ENCODE measurements at regions not wholly inside any gene's neighbourhood (a gene's known extent, or its start where the extent isn't known, plus 50 kb on each side); places are given as distances from the start of the nearest gene placed in this dataset.

GRCh38 chr7:118298771-118299170, 74.3 kb downstream of the ANKRD7 start:
- no peak for TF ChIP-seq POLR2A (IDR thresholded peaks at IDR 0.05)
- TF ChIP-seq, protein P1, sequence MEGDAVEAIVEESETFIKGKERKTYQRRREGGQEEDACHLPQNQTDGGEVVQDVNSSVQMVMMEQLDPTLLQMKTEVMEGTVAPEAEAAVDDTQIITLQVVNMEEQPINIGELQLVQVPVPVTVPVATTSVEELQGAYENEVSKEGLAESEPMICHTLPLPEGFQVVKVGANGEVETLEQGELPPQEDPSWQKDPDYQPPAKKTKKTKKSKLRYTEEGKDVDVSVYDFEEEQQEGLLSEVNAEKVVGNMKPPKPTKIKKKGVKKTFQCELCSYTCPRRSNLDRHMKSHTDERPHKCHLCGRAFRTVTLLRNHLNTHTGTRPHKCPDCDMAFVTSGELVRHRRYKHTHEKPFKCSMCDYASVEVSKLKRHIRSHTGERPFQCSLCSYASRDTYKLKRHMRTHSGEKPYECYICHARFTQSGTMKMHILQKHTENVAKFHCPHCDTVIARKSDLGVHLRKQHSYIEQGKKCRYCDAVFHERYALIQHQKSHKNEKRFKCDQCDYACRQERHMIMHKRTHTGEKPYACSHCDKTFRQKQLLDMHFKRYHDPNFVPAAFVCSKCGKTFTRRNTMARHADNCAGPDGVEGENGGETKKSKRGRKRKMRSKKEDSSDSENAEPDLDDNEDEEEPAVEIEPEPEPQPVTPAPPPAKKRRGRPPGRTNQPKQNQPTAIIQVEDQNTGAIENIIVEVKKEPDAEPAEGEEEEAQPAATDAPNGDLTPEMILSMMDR (IDR thresholded peaks at IDR 0.05): no peak
- no peak for TF ChIP-seq POLR2AphosphoS5 (IDR thresholded peaks at IDR 0.05)
